22Rv1 (cell line): ENCODE measurements at regions not wholly inside any gene's neighbourhood (a gene's known extent, or its start where the extent isn't known, plus 50 kb on each side); places are given as distances from the start of the nearest gene placed in this dataset.

ENCODE experiments used
- CTCF ChIP-seq: fragments of 450-650 bp; IDR thresholded peaks from 2 replicates; pipeline ENCODE4 v1.5.1; 2017; ENCODE audit warnings: mild to moderate bottlenecking
- ZFX ChIP-seq: fragments of 450-650 bp; IDR thresholded peaks from 2 replicates; pipeline ENCODE4 v1.6.1; 2017; ENCODE audit warnings: antibody characterized with exemption, borderline replicate concordance

DNA sequence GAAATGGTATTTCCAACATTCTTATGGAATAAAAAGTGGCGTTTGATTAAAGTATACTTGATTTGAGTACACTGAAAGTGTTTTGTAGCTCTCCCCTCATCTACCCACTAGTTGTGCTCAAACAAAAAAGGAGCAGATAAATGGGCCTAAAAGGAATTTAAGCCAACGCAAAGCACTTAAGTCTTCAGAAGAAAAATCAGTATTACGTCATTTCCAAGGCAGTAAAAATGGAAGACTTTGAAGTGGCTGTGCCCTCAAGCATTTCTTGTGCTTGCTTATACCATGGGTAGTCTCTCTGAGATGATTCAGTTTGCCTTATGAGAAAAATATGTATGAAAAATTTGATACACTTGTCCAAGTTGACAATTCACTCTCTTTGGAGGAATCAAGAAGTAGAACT is 279.9 kb upstream of the CD180 start:
- TF ChIP-seq CTCF (no peak), ZFX (no peak)
